PFSK-1 (cell line): ENCODE measurements at regions not wholly inside any gene's neighbourhood (a gene's known extent, or its start where the extent isn't known, plus 50 kb on each side); places are given as distances from the start of the nearest gene placed in this dataset.

Source experiments
- FOXP2 ChIP-seq: optimal IDR thresholded peaks from 2 replicates; pipeline ENCODE3; 2011; ENCODE audit warnings: borderline replicate concordance, control low read depth, inconsistent platforms; ENCODE audit not compliant: insufficient read depth; ENCODE audit errors: extremely low read length, extremely low read depth
- POLR2AphosphoS5 ChIP-seq: IDR thresholded peaks from 2 replicates; pipeline ENCODE4 v1.6.1; 2012; ENCODE audit warnings: low read depth, mild to moderate bottlenecking, control low read depth, low read length, moderate library complexity
- REST ChIP-seq, 2 experiments: IDR thresholded peaks; 2 replicates each; pipeline versions ENCODE4 v1.6.1 to v1.8.0; 2011 to 2012; ENCODE audit warnings: low read depth in 2 of 2, low read length in 2 of 2, control low read depth in 1 of 2, inconsistent platforms in 1 of 2, mild to moderate bottlenecking in 1 of 2, moderate library complexity in 1 of 2; ENCODE audit not compliant: insufficient read depth in 1 of 2
- TAF1 ChIP-seq: IDR thresholded peaks from 2 replicates; pipeline ENCODE4 v1.6.1; 2012; ENCODE audit warnings: low read length, control low read depth, borderline replicate concordance; ENCODE audit not compliant: insufficient read depth

GRCh38 chr9:4381744-4382143 is 81.9 kb upstream of the GLIS3 start:
- TF ChIP-seq POLR2AphosphoS5 (no peak), TAF1 (no peak), FOXP2 (no peak), REST (IDR thresholded peaks at IDR 0.05; ENCODE audit: insufficient read depth in 1 of 2, low read depth in 2 of 2, low read length in 2 of 2) (no peak)
